ENCODE measurements at regions not wholly inside any gene's neighbourhood (a gene's known extent, or its start where the extent isn't known, plus 50 kb on each side); places are given as distances from the start of the nearest gene placed in this dataset.

DNA sequence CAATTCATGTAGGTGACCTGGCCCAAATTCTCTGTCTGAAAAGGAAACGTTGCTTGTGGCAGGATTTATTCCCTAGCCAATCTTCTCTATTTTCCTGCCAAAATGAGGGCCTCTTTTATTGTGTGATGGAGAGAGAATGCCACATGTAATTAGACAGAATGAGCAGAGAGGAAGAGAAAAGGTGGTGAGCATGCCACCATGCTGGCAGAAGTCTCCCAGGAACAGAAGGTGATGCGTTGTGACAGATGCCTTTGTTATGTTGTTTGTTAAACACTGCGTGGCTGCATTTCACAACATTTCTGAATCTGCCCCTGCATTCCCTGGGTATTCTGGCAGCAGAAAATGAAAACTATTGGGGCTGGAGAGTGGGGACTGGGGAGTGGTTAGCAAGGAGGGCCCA, 577.6 kb downstream of the TLR4 start:
- Mint-ChIP-seq H3K27ac (no peak overlapping the region), H3K36me3 (no peaks in the 10 kb centered on the region), H3K27me3 (no peaks in the 10 kb centered on the region), H3K9me3 (peaks cover 0 to 14% (median 5%) of the 10 kb centered on the region in 7 donors), H3K4me1 (no peaks in the 10 kb centered on the region), H3K4me3 (no peak overlapping the region)
- DNase-seq (no peak), ATAC-seq (ENCODE audit: low read depth in 2 of 2) (no peak)
- no peaks in the 10 kb centered on the region for H3K4me1 ChIP-seq (ENCODE audit: control insufficient read depth, insufficient read depth, low read length, poor library complexity, severe bottlenecking)
- H3K9me3 ChIP-seq (ENCODE audit: control insufficient read depth in 2 of 2, low read length in 2 of 2): no peaks in the 10 kb centered on the region
- no peaks in the 10 kb centered on the region for H3K27me3 ChIP-seq (ENCODE audit: control insufficient read depth, insufficient read depth, low read length)
- H3K36me3 ChIP-seq (ENCODE audit: control insufficient read depth, insufficient read depth, low read length): no peaks in the 10 kb centered on the region
- H3K27ac ChIP-seq (ENCODE audit: insufficient read depth, low read length, poor library complexity, severe bottlenecking): no peak overlapping the region
- H3K4me3 ChIP-seq (ENCODE audit: low read depth, low read length): no peak overlapping the region

DNA sequence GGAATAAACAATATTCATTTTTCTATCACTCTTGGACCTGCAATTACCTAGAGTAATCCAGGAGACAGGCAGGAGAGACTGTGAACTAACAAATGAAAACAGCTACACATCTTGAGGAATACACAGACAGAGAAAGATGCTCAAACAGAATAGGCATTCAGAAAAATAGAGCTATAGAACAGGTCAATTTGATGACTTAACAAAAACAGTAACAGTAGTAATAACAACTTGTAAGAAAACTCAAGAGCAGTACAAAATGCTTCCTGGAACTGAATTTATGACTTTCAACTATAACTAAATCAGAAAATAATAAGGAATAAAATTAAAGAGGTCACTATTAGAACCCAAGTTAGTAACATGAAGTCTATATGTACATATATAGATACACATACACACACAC, 579.3 kb downstream of the TLR4 start:
- no peaks in the 10 kb centered on the region for H3K4me1 ChIP-seq (ENCODE audit: control insufficient read depth, insufficient read depth, low read length, poor library complexity, severe bottlenecking)

GRCh38 chr9:118290116-118290515, 585.9 kb downstream of the TLR4 start:
- Histone ChIP-seq H3K9me3 (ENCODE audit: control insufficient read depth in 2 of 2, low read length in 2 of 2) (no peaks in the 10 kb centered on the region), H3K27me3 (ENCODE audit: control insufficient read depth, insufficient read depth, low read length) (no peaks in the 10 kb centered on the region), H3K36me3 (ENCODE audit: control insufficient read depth, insufficient read depth, low read length) (no peaks in the 10 kb centered on the region), H3K4me1 (ENCODE audit: control insufficient read depth, insufficient read depth, low read length, poor library complexity, severe bottlenecking) (no peaks in the 10 kb centered on the region), H3K4me3 (ENCODE audit: low read depth, low read length) (no peak overlapping the region), H3K27ac (ENCODE audit: insufficient read depth, low read length, poor library complexity, severe bottlenecking) (no peak overlapping the region)
- Mint-ChIP-seq H3K4me3 (no peak overlapping the region), H3K9me3 (peaks cover 0 to 11% (median 4%) of the 10 kb centered on the region in 7 donors), H3K27ac (no peak overlapping the region), H3K27me3 (no peaks in the 10 kb centered on the region), H3K4me1 (no peaks in the 10 kb centered on the region), H3K36me3 (no peaks in the 10 kb centered on the region)
- DNase-seq: no peak
- ATAC-seq (ENCODE audit: low read depth in 2 of 2): no peak

More for the DNA sequence above, 579.3 kb downstream of the TLR4 start:
- Mint-ChIP-seq H3K4me1 (no peaks in the 10 kb centered on the region), H3K4me3 (no peak overlapping the region), H3K9me3 (peaks cover 0 to 7% (median 1%) of the 10 kb centered on the region in 7 donors), H3K36me3 (no peaks in the 10 kb centered on the region), H3K27ac (no peak overlapping the region), H3K27me3 (no peaks in the 10 kb centered on the region)
- no peak overlapping the region for H3K27ac ChIP-seq (ENCODE audit: insufficient read depth, low read length, poor library complexity, severe bottlenecking)
- no peaks in the 10 kb centered on the region for H3K36me3 ChIP-seq (ENCODE audit: control insufficient read depth, insufficient read depth, low read length)
- ATAC-seq (ENCODE audit: low read depth in 2 of 2) (no peak), DNase-seq (no peak)
- no peaks in the 10 kb centered on the region for H3K9me3 ChIP-seq (ENCODE audit: control insufficient read depth in 2 of 2, low read length in 2 of 2)
- no peak overlapping the region for H3K4me3 ChIP-seq (ENCODE audit: low read depth, low read length)
- H3K27me3 ChIP-seq (ENCODE audit: control insufficient read depth, insufficient read depth, low read length): no peaks in the 10 kb centered on the region

DNA sequence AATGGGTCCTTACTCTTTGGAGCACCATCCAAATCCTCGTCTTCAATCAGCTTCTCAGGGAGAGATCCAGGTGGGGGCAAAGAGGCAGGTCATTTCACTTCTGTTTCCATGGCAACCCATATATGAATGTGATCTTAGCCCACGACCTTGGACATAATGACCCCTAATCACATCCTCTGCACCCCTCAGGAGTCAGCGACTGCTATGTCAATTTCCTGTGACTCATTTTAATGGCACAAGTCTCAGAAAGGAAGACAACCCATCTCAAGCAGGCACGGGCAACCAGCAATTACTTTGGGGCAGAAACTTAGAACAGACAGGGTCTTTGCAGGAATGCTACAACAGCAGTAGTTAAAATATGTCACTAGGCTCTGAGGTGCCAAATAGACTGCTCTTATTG, 591.2 kb downstream of the TLR4 start:
- Histone ChIP-seq H3K4me1 (ENCODE audit: control insufficient read depth, insufficient read depth, low read length, poor library complexity, severe bottlenecking) (no peaks in the 10 kb centered on the region), H3K36me3 (ENCODE audit: control insufficient read depth, insufficient read depth, low read length) (no peaks in the 10 kb centered on the region), H3K9me3 (ENCODE audit: control insufficient read depth in 2 of 2, low read length in 2 of 2) (no peaks in the 10 kb centered on the region), H3K27me3 (ENCODE audit: control insufficient read depth, insufficient read depth, low read length) (no peaks in the 10 kb centered on the region), H3K27ac (ENCODE audit: insufficient read depth, low read length, poor library complexity, severe bottlenecking) (no peak overlapping the region), H3K4me3 (ENCODE audit: low read depth, low read length) (no peak overlapping the region)
- no peaks in the 10 kb centered on the region for H3K36me3 Mint-ChIP-seq
- ATAC-seq (ENCODE audit: low read depth in 2 of 2) (no peak), DNase-seq (no peak)
- H3K4me1 Mint-ChIP-seq: no peaks in the 10 kb centered on the region
- peaks cover 0 to 17% (median 7%) of the 10 kb centered on the region in 7 donors for H3K9me3 Mint-ChIP-seq
- H3K27me3 Mint-ChIP-seq: no peaks in the 10 kb centered on the region
- H3K4me3 Mint-ChIP-seq: no peak overlapping the region
- H3K27ac Mint-ChIP-seq: no peak overlapping the region

- Mint-ChIP-seq H3K4me1 (no peaks in the 10 kb centered on the region), H3K4me3 (no peak overlapping the region), H3K36me3 (no peaks in the 10 kb centered on the region), H3K27ac (no peak overlapping the region), H3K9me3 (peaks cover 6 to 13% (median 7%) of the 10 kb centered on the region in 7 donors), H3K27me3 (no peaks in the 10 kb centered on the region)
- no peaks in the 10 kb centered on the region for H3K27me3 ChIP-seq (ENCODE audit: control insufficient read depth, insufficient read depth, low read length)
- no peak overlapping the region for H3K4me3 ChIP-seq (ENCODE audit: low read depth, low read length)
- DNase-seq (no peak), ATAC-seq (ENCODE audit: low read depth in 2 of 2) (no peak)
- H3K4me1 ChIP-seq (ENCODE audit: control insufficient read depth, insufficient read depth, low read length, poor library complexity, severe bottlenecking): no peaks in the 10 kb centered on the region
- no peaks in the 10 kb centered on the region for H3K36me3 ChIP-seq (ENCODE audit: control insufficient read depth, insufficient read depth, low read length)
- H3K27ac ChIP-seq (ENCODE audit: insufficient read depth, low read length, poor library complexity, severe bottlenecking): no peak overlapping the region
- H3K9me3 ChIP-seq (ENCODE audit: control insufficient read depth in 2 of 2, low read length in 2 of 2): no peaks in the 10 kb centered on the region
Measured at GRCh38 chr9:118302721-118303120, 598.5 kb downstream of the TLR4 start.

DNA sequence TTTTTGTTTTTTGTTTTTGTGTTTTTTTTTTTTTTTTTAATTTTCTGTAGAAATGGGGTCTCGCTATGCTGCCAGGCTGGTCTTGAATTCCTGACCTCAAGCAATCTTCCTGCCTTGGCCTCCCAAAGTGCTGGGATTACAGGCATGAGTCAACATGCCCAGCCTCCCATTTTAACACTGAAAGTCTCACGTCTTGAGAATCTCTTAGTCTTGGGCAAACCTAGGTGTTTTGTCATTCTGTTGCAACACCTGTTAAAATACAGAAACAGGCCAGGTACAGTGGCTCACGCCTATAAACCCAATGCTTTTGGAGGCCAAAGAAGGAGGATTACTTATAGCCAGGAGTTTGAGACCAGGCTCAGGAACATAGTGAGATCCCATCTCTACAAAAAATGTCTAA, 599.0 kb downstream of the TLR4 start:
- Mint-ChIP-seq H3K4me1 (no peaks in the 10 kb centered on the region), H3K27ac (no peak overlapping the region), H3K27me3 (no peaks in the 10 kb centered on the region), H3K4me3 (no peak overlapping the region), H3K9me3 (peaks cover 6 to 16% (median 7%) of the 10 kb centered on the region in 7 donors), H3K36me3 (no peaks in the 10 kb centered on the region)
- ATAC-seq (ENCODE audit: low read depth in 2 of 2) (no peak), DNase-seq (no peak)
- Histone ChIP-seq H3K4me1 (ENCODE audit: control insufficient read depth, insufficient read depth, low read length, poor library complexity, severe bottlenecking) (no peaks in the 10 kb centered on the region), H3K9me3 (ENCODE audit: control insufficient read depth in 2 of 2, low read length in 2 of 2) (no peaks in the 10 kb centered on the region), H3K4me3 (ENCODE audit: low read depth, low read length) (no peak overlapping the region), H3K36me3 (ENCODE audit: control insufficient read depth, insufficient read depth, low read length) (no peaks in the 10 kb centered on the region), H3K27me3 (ENCODE audit: control insufficient read depth, insufficient read depth, low read length) (no peaks in the 10 kb centered on the region), H3K27ac (ENCODE audit: insufficient read depth, low read length, poor library complexity, severe bottlenecking) (no peak overlapping the region)

- H3K4me3 ChIP-seq (ENCODE audit: low read depth, low read length): no peak overlapping the region
- Mint-ChIP-seq H3K4me3 (no peak overlapping the region), H3K27me3 (no peaks in the 10 kb centered on the region), H3K27ac (no peak overlapping the region), H3K4me1 (no peaks in the 10 kb centered on the region), H3K9me3 (peaks cover 4 to 16% (median 6%) of the 10 kb centered on the region in 7 donors), H3K36me3 (no peaks in the 10 kb centered on the region)
- H3K9me3 ChIP-seq (ENCODE audit: control insufficient read depth in 2 of 2, low read length in 2 of 2): no peaks in the 10 kb centered on the region
- no peaks in the 10 kb centered on the region for H3K4me1 ChIP-seq (ENCODE audit: control insufficient read depth, insufficient read depth, low read length, poor library complexity, severe bottlenecking)
- ATAC-seq (ENCODE audit: low read depth in 2 of 2) (no peak), DNase-seq (no peak)
- H3K27me3 ChIP-seq (ENCODE audit: control insufficient read depth, insufficient read depth, low read length): no peaks in the 10 kb centered on the region
- H3K27ac ChIP-seq (ENCODE audit: insufficient read depth, low read length, poor library complexity, severe bottlenecking): no peak overlapping the region
- H3K36me3 ChIP-seq (ENCODE audit: control insufficient read depth, insufficient read depth, low read length): no peaks in the 10 kb centered on the region
Measured at GRCh38 chr9:118305331-118305730, 601.1 kb downstream of the TLR4 start.

DNA sequence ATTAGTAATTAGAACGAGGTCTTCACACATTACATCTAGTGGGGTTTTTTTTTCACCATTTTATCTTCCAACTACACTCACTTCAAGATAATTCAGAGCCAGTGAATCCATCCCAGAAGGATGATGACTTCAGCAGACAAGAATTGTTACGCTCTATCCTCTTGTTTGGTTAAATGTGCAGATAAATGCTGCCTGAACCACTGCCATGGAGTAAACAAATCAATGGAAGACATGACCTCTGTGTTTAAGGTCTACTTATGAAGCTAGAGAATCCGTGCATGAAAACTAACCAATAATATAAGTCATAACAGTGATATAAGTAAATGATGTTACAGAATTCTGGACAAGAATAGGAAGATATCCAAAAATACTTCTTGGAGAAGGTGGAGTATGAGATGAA, 602.6 kb downstream of the TLR4 start:
- Mint-ChIP-seq H3K9me3 (peaks cover 3 to 16% (median 6%) of the 10 kb centered on the region in 7 donors), H3K4me3 (no peak overlapping the region), H3K27ac (no peak overlapping the region)

More for the DNA sequence above, 602.6 kb downstream of the TLR4 start:
- Histone ChIP-seq H3K9me3 (ENCODE audit: control insufficient read depth in 2 of 2, low read length in 2 of 2) (no peaks in the 10 kb centered on the region), H3K27me3 (ENCODE audit: control insufficient read depth, insufficient read depth, low read length) (no peaks in the 10 kb centered on the region), H3K4me3 (ENCODE audit: low read depth, low read length) (no peak overlapping the region), H3K27ac (ENCODE audit: insufficient read depth, low read length, poor library complexity, severe bottlenecking) (no peak overlapping the region), H3K4me1 (ENCODE audit: control insufficient read depth, insufficient read depth, low read length, poor library complexity, severe bottlenecking) (no peaks in the 10 kb centered on the region), H3K36me3 (ENCODE audit: control insufficient read depth, insufficient read depth, low read length) (no peaks in the 10 kb centered on the region)
- DNase-seq (no peak), ATAC-seq (ENCODE audit: low read depth in 2 of 2) (no peak)
- no peaks in the 10 kb centered on the region for H3K36me3 Mint-ChIP-seq
- H3K4me1 Mint-ChIP-seq: no peaks in the 10 kb centered on the region
- H3K27me3 Mint-ChIP-seq: no peaks in the 10 kb centered on the region
